Prostate gland (tissue), 2 donors: ENCODE measurements at regions not wholly inside any gene's neighbourhood (a gene's known extent, or its start where the extent isn't known, plus 50 kb on each side); places are given as distances from the start of the nearest gene placed in this dataset.

Experiments used
- CTCF ChIP-seq, 4 experiments: fragments of 200-600 bp in 2 of 4; fragments of 450-650 bp in 2 of 4; sonication (generic) in 2 of 4; IDR thresholded peaks; 1 replicate in 3 of 4; 2 replicates in 1 of 4; pipeline ENCODE4 v1.5.1; 2016 to 2019; ENCODE audit warnings: antibody characterized with exemption in 4 of 4, mild to moderate bottlenecking in 2 of 4, moderate library complexity in 2 of 4
- POLR2AphosphoS5 ChIP-seq: sonication (generic); formaldehyde crosslinking; IDR thresholded peaks from one replicate; pipeline ENCODE4 v1.6.1; 2017; ENCODE audit warnings: antibody characterized with exemption

GRCh38 chr6:19297880-19298279 lies 539.3 kb upstream of the ID4 start:
- no peak for TF ChIP-seq CTCF (IDR thresholded peaks at IDR 0.05)
- no peak for TF ChIP-seq POLR2AphosphoS5
